AG04449 (cell line): ENCODE measurements at regions not wholly inside any gene's neighbourhood (a gene's known extent, or its start where the extent isn't known, plus 50 kb on each side); places are given as distances from the start of the nearest gene placed in this dataset.

Experiments
- CTCF ChIA-PET: fragments of 350-600 bp; formaldehyde crosslinking; extraction: SDS; loops from one replicate; lab custom pipeline; 2021; ENCODE audit warnings: antibody characterized with exemption; lab: Yijun Ruan, JAX
- POLR2A ChIA-PET: fragments of 400-600, 350-600 bp; formaldehyde crosslinking; extraction: SDS; loops from one replicate; lab custom pipeline; 2020; ENCODE audit warnings: antibody characterized with exemption, inconsistent platforms; lab: Yijun Ruan, JAX
- DNase-seq: peaks from one replicate; pipeline ENCODE4 v3.0.0-alpha.2; 2010; ENCODE audit warnings: low read depth, low spot score
- H3K4me3 ChIP-seq: 2 replicates; pipeline ENCODE4 v1.5.1; 2011; ENCODE audit warnings: low read depth, mild to moderate bottlenecking, control low read depth, low read length
- TF ChIP-seq, protein P1 (sequence below): IDR thresholded peaks from one replicate; pipeline ENCODE4 v1.5.1; 2011; ENCODE audit warnings: mild to moderate bottlenecking, moderate library complexity, low read length, control low read depth, inconsistent platforms; ENCODE audit not compliant: insufficient read depth; ENCODE audit errors: missing control alignments

DNA sequence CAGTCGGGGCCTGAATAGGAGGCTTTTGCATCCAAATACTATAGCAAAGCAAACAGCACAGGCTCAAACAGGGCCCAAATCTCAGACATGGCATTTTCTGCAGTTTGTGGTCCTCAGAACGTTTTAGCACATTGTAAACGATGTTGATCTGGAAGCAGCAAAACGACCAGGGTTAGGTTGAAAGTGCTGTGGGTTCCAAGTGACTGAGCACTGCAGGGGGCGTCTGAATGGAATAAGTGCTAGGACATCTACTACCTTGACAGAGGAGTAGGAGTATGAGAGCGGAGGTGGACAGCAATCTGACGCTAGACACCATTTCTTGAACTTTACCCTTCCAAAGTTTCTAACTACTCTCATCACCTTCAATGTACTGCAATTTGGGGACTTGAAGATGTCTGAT is 214.9 kb downstream of the BARHL2 start:
- TF ChIP-seq, protein P1, sequence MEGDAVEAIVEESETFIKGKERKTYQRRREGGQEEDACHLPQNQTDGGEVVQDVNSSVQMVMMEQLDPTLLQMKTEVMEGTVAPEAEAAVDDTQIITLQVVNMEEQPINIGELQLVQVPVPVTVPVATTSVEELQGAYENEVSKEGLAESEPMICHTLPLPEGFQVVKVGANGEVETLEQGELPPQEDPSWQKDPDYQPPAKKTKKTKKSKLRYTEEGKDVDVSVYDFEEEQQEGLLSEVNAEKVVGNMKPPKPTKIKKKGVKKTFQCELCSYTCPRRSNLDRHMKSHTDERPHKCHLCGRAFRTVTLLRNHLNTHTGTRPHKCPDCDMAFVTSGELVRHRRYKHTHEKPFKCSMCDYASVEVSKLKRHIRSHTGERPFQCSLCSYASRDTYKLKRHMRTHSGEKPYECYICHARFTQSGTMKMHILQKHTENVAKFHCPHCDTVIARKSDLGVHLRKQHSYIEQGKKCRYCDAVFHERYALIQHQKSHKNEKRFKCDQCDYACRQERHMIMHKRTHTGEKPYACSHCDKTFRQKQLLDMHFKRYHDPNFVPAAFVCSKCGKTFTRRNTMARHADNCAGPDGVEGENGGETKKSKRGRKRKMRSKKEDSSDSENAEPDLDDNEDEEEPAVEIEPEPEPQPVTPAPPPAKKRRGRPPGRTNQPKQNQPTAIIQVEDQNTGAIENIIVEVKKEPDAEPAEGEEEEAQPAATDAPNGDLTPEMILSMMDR, result no peak
- DNase-seq, result no peak
- ChIA-PET POLR2A (no interaction called here), CTCF (no interaction called here)
- no peak overlapping the region for H3K4me3 ChIP-seq

DNA sequence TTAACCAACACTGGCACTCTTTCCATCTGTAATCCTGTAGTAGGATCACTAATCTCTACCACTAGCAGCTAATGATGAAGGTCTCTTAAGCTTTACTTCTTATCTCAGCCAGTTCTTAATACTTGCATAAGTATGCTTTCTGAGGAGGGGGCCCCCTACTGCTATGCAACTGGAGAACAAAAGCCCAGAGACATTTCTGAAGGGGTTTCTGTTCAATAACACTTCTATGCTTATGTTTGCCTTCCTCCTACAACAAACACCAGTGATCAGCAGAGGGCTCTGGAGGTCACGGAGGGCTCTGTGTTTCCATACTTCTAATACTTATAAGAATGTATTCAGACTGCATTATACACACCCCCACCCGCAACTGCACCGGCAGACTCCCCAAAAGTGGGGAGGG is 215.8 kb downstream of the BARHL2 start:
- ChIA-PET POLR2A (no interaction called here), CTCF (no interaction called here)
- TF ChIP-seq, protein P1, result no peak
- no peak overlapping the region for H3K4me3 ChIP-seq
- DNase-seq, result no peak

DNA sequence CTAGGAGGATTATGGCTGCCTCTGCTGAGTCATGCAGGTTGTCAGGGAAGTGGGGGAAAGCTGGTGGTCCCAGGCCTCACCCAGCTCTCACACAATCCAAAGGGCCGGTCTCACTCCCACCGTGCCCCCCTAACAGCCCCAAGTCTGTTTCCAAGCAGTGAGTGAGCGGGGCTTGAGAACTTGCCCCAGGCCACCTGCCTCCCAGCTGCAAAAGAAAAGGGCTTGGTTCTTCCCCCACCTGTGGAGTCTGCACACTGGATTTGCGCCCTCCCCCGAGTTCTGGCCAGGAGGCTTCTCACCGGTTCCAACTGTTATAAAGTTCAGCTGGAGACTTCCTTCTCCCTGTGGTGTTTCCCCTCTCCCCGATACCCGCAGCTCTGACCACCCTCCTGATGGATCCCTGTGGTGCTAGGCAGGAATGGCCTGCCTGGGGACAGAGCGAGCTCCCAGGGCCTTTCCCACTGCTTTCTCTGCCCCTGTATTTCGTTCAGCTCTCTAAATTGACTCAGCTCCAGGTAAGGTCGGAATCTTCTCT is 222.3 kb downstream of the BARHL2 start:
- CTCF ChIA-PET, result no interaction called here
- TF ChIP-seq, protein P1, result no peak
- H3K4me3 ChIP-seq, result no peak overlapping the region
- no peak for DNase-seq
- POLR2A ChIA-PET, result no interaction called here

DNA sequence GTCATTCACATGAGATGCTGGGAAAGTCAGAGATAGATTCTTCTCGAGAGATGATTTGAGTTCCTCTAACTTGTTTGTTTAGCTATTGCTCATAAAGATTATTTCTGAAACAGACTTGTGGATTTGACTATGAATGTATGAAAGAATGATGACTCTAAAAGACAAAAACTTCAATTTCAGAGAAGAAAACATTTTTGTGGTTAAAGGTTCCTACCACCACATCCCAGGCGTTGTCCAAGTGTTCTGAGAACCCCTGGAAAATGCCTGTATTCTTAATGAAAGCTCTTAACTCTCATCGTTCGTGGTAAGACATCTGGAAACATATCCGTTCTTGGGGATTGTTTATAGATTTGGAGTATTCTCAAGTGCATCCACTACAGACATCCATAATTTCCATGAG is 228.7 kb downstream of the BARHL2 start:
- no peak overlapping the region for H3K4me3 ChIP-seq
- DNase-seq, result no peak
- TF ChIP-seq, protein P1, result no peak
- CTCF ChIA-PET, result no interaction called here
- POLR2A ChIA-PET, result no interaction called here

DNA sequence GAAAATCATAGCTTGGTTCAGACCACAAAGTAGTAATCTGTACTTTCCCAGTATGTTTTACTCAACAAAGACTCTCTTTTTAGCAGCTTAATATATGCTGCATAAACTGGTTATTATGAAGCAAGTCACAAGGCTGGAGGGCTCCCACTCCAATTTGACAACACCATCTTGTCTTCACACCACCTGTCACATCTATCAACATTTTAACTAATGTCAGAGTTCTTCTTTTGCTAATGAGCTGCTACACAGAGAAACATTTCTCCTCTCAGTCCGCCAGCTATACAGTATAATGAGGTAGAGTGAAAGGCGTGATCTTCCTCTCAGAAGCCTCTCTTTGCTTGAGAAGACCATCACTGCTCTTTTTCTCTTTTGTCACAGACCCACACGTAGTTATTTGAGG is 230.1 kb downstream of the BARHL2 start:
- H3K4me3 ChIP-seq, result no peak overlapping the region
- CTCF ChIA-PET, result no interaction called here
- DNase-seq, result no peak
- POLR2A ChIA-PET, result no interaction called here
- TF ChIP-seq, protein P1, result no peak

DNA sequence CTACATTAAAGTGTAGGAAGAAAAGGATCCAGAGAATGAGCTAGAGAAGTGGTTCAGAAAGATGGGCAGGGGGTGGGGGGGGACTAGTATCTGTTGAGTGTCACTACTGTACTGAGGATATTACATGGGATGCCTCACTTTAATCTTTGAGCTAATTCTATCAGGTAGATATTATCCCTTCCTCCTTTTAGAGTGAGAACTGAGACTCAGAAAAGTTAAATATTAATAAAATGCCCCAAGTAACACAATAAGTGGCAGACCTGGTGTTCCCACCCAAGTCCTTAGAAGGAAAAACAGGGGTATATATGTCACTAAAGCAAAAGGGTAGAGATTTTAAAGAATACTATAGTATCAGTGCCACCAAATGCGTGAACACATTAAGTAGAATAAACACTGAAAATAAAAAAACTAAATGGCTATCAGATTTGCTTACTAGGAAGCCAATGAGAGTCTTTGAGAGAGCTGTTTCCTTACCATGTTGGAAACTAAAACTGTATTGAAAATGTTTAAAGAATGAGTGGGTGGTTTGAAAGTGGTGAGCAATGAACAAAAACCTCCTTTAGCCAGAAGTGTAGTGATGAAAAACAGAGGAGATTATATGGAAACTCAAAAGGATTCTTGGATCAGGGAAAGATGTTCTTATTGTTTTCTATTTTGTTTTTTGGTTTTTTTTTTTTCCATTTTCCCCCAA is 230.8 kb downstream of the BARHL2 start:
- no peak overlapping the region for H3K4me3 ChIP-seq
- TF ChIP-seq, protein P1, result no peak
- DNase-seq, result no peak
- CTCF ChIA-PET, result no interaction called here
- POLR2A ChIA-PET, result no interaction called here
